ENCODE measurements at regions not wholly inside any gene's neighbourhood (a gene's known extent, or its start where the extent isn't known, plus 50 kb on each side); places are given as distances from the start of the nearest gene placed in this dataset.

- FAIRE-seq (no peak), DNase-seq (ENCODE audit: extremely low read depth in 1 of 4, low spot score in 3 of 4) (no peak), ATAC-seq (no peak)
- intact Hi-C loops (cut with micrococcal nuclease) (no loop called here), in situ Hi-C loops (cut with MboI) (no loop called here)
- Histone ChIP-seq H3K4me2 (ENCODE audit: insufficient read depth, low read length) (no peak overlapping the region), H3K4me3 (no peak overlapping the region), H2AFZ (ENCODE audit: low read depth, low read length) (no peak overlapping the region), H3K9me1 (ENCODE audit: control insufficient read depth, insufficient read depth, low read length) (no peaks in the 10 kb centered on the region), H3K9ac (ENCODE audit: insufficient read depth in 1 of 2, low read depth in 2 of 2, low read length in 2 of 2) (no peak overlapping the region), H3K9me3 (replicated peaks; ENCODE audit: control insufficient read depth, insufficient read depth, low read depth, low read length) (no peaks in the 10 kb centered on the region), H4K20me1 (replicated peaks; ENCODE audit: control insufficient read depth, insufficient read depth, low read length) (no peaks in the 10 kb centered on the region; the same call in 1 of the 2 replicates), H3K79me2 (ENCODE audit: control insufficient read depth, insufficient read depth, low read length) (no peaks in the 10 kb centered on the region), H3K4me1 (replicated peaks in 1 of 2; ENCODE audit: control insufficient read depth in 2 of 2, insufficient read depth in 2 of 2, low read length in 2 of 2) (peaks cover 0 to 5% of the 10 kb centered on the region in 2 experiments; a peak in 2 of 5 replicates), H3K27me3 (ENCODE audit: control insufficient read depth in 2 of 2, insufficient read depth in 2 of 2, low read length in 2 of 2) (no peaks in the 10 kb centered on the region), H3K27ac (ENCODE audit: extremely low read depth, low read depth, low read length) (no peak overlapping the region), H3K36me3 (ENCODE audit: control insufficient read depth, insufficient read depth, low read length) (no peaks in the 10 kb centered on the region)
- ChIA-PET CTCF (ENCODE audit: low intra/inter-chr PET ratio) (no interaction called here), POLR2A (no interaction called here)
- BruUV-seq (replicated peaks) = no TSS peak
- TF ChIP-seq SFPQ (IDR thresholded peaks at IDR 0.05; ENCODE audit: low read depth, low read length) = no peak
- no peak for TF ChIP-seq THAP7 (CRISPR knock-in tag; IDR thresholded peaks at IDR 0.05)
- WGBS (ENCODE audit: insufficient coverage, low coverage, missing lambda C conversion rate) = 25% methylated on average over 1 of the region's 1 CpG
Observed at GRCh38 chr16:72566174-72566573, 394.2 kb upstream of the PMFBP1 start.

GRCh38 chr16:72565106-72565505, 393.2 kb upstream of the PMFBP1 start:
- intact Hi-C loops (cut with micrococcal nuclease) (no loop called here), in situ Hi-C loops (cut with MboI) (no loop called here)
- no peak overlapping the region for H3K4me3 ChIP-seq
- H3K9me1 ChIP-seq (ENCODE audit: control insufficient read depth, insufficient read depth, low read length) = no peaks in the 10 kb centered on the region
- peaks cover 0 to 5% of the 10 kb centered on the region in 2 experiments; a peak in 2 of 5 replicates for H3K4me1 ChIP-seq (replicated peaks in 1 of 2; ENCODE audit: control insufficient read depth in 2 of 2, insufficient read depth in 2 of 2, low read length in 2 of 2)
- 68% methylated on average over 4 of the region's 4 CpGs for WGBS (ENCODE audit: insufficient coverage, low coverage, missing lambda C conversion rate)
- H3K4me2 ChIP-seq (ENCODE audit: insufficient read depth, low read length) = no peak overlapping the region
- no peaks in the 10 kb centered on the region; the same call in 1 of the 2 replicates for H4K20me1 ChIP-seq (replicated peaks; ENCODE audit: control insufficient read depth, insufficient read depth, low read length)
- no peaks in the 10 kb centered on the region for H3K36me3 ChIP-seq (ENCODE audit: control insufficient read depth, insufficient read depth, low read length)
- no peak overlapping the region for H3K27ac ChIP-seq (ENCODE audit: extremely low read depth, low read depth, low read length)
- no TSS peak for BruUV-seq (replicated peaks)
- DNase-seq (ENCODE audit: extremely low read depth in 1 of 4, low spot score in 3 of 4) (no peak), ATAC-seq (no peak), FAIRE-seq (no peak)
- no peak overlapping the region for H3K9ac ChIP-seq (ENCODE audit: insufficient read depth in 1 of 2, low read depth in 2 of 2, low read length in 2 of 2)
- POLR2A ChIA-PET = no interaction called here
- H2AFZ ChIP-seq (ENCODE audit: low read depth, low read length) = no peak overlapping the region
- H3K27me3 ChIP-seq (ENCODE audit: control insufficient read depth in 2 of 2, insufficient read depth in 2 of 2, low read length in 2 of 2) = no peaks in the 10 kb centered on the region
- no peaks in the 10 kb centered on the region for H3K79me2 ChIP-seq (ENCODE audit: control insufficient read depth, insufficient read depth, low read length)
- H3K9me3 ChIP-seq (replicated peaks; ENCODE audit: control insufficient read depth, insufficient read depth, low read depth, low read length) = no peaks in the 10 kb centered on the region
- CTCF ChIA-PET (ENCODE audit: low intra/inter-chr PET ratio) = no interaction called here
- TF ChIP-seq HDAC8 (tag; IDR thresholded peaks at IDR 0.05) (no peak), POLR2B (IDR thresholded peaks at IDR 0.05; ENCODE audit: low read depth, partially characterized antibody) (no peak), PTTG1 (tag; IDR thresholded peaks at IDR 0.05; ENCODE audit: low read depth) (no peak), CEBPB (tag; IDR thresholded peaks at IDR 0.05) (no peak), KLF1 (tag; IDR thresholded peaks at IDR 0.05) (no peak), RNF2 (IDR thresholded peaks at IDR 0.05) (no peak), NCOA1 (IDR thresholded peaks at IDR 0.05; ENCODE audit: low read depth) (no peak), YBX1 (IDR thresholded peaks at IDR 0.05) (no peak), MXI1 (IDR thresholded peaks at IDR 0.05; ENCODE audit: low read depth, low read length) (no peak), ZNF583 (CRISPR knock-in tag; IDR thresholded peaks at IDR 0.05) (no peak), ZNF445 (CRISPR knock-in tag; IDR thresholded peaks at IDR 0.05; ENCODE audit: low read depth) (no peak), ZNF41 (CRISPR knock-in tag; conservative IDR thresholded peaks at IDR 0.05) (no peak), ZBTB26 (CRISPR knock-in tag; IDR thresholded peaks at IDR 0.05) (no peak)

All from K562 (cell line).